Central memory CD8-positive, alpha-beta T cell (primary cell): ENCODE measurements at regions not wholly inside any gene's neighbourhood (a gene's known extent, or its start where the extent isn't known, plus 50 kb on each side); places are given as distances from the start of the nearest gene placed in this dataset.

ENCODE experiments used
- ATAC-seq: fragments of 150-1000 bp; cut with Tn5 transposase; replicated peaks from 2 replicates; pipeline ENCODE4 v1.10.0; 2022; ENCODE audit warnings: mild to moderate bottlenecking, moderate FRiP score, moderate number of reproducible peaks; ENCODE audit not compliant: poor library complexity, severe bottlenecking; ENCODE audit errors: extremely low read depth
- DNase-seq, 2 donors: peaks; one replicate each; pipeline ENCODE4 v3.0.0; 2021; ENCODE audit warnings: low spot score in 2 of 2
- H3K27ac Mint-ChIP-seq: one replicate; pipeline ENCODE4 v1.8.0; 2022; ENCODE audit warnings: low read depth, mild to moderate bottlenecking, moderate library complexity, mixed read lengths
- H3K27me3 Mint-ChIP-seq: one replicate; pipeline ENCODE4 v1.8.0; 2022; ENCODE audit warnings: mixed read lengths
- H3K36me3 Mint-ChIP-seq: one replicate; pipeline ENCODE4 v1.8.0; 2022; ENCODE audit warnings: mild to moderate bottlenecking, moderate library complexity, mixed read lengths; ENCODE audit not compliant: insufficient read depth
- H3K4me1 Mint-ChIP-seq: one replicate; pipeline ENCODE4 v1.8.0; 2022; ENCODE audit warnings: mixed read lengths
- H3K4me3 Mint-ChIP-seq: one replicate; pipeline ENCODE4 v1.8.0; 2022; ENCODE audit warnings: mild to moderate bottlenecking, moderate library complexity, mixed read lengths
- H3K9me3 Mint-ChIP-seq: one replicate; pipeline ENCODE4 v1.8.0; 2022; ENCODE audit warnings: mixed read lengths

- H3K4me1 Mint-ChIP-seq, result no peaks in the 10 kb centered on the region
- no peak overlapping the region for H3K4me3 Mint-ChIP-seq
- ATAC-seq (no peak), DNase-seq (no peak)
- no peaks in the 10 kb centered on the region for H3K27me3 Mint-ChIP-seq
- no peak overlapping the region for H3K27ac Mint-ChIP-seq
- no peaks in the 10 kb centered on the region for H3K9me3 Mint-ChIP-seq
- no peaks in the 10 kb centered on the region for H3K36me3 Mint-ChIP-seq
Observed at GRCh38 chr12:76234741-76235140, 113.5 kb downstream of the BBS10 start.

- H3K27ac Mint-ChIP-seq, result no peak overlapping the region
Observed at GRCh38 chr12:76232013-76232412, 116.2 kb downstream of the BBS10 start.

DNA sequence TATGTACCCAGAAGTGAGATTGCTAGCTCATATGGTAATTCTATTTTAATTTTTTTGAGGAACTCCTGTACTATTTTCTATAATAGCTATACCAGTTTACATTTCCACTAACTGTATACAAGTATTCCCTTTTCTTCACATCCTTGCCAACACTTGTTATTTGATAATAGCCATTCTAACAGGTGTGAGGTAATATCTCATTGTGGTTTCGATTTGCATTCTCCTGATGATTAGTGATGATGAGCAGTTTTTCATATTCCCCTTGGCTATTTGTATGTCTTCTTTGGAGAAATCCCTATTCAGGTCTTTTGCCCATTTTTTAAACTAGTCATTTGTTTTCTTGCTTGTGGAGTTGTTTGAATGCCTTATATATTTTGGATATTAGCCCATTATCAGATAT, 121.3 kb downstream of the BBS10 start:
- Mint-ChIP-seq H3K36me3 (no peaks in the 10 kb centered on the region), H3K27ac (no peak overlapping the region), H3K9me3 (no peaks in the 10 kb centered on the region), H3K27me3 (no peaks in the 10 kb centered on the region), H3K4me1 (no peaks in the 10 kb centered on the region), H3K4me3 (no peak overlapping the region)
- DNase-seq, result no peak
- no peak for ATAC-seq

More at GRCh38 chr12:76232013-76232412, 116.2 kb downstream of the BBS10 start:
- Mint-ChIP-seq H3K9me3 (no peaks in the 10 kb centered on the region), H3K4me3 (no peak overlapping the region), H3K27me3 (no peaks in the 10 kb centered on the region), H3K36me3 (no peaks in the 10 kb centered on the region), H3K4me1 (no peaks in the 10 kb centered on the region)
- ATAC-seq (no peak), DNase-seq (no peak)

DNA sequence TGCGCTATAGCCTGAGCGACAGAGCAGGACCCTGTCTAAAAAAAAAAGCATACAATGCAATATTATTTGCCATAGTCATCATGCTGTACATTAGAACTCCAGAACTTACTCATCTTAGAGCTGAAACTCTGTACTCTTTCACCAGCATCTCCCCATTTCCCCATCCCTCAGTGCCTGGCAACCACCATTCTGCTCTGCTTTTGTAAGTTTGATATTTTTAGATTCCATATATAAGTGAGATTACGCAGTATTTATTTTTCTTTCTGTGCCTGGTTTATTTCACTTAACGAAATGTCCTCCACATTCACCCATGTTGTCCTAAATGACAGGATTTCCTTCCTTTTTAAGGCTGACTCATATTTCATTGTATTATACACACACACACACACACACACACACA, 121.8 kb downstream of the BBS10 start:
- Mint-ChIP-seq H3K9me3 (no peaks in the 10 kb centered on the region), H3K4me3 (no peak overlapping the region), H3K36me3 (no peaks in the 10 kb centered on the region), H3K4me1 (no peaks in the 10 kb centered on the region), H3K27ac (no peak overlapping the region), H3K27me3 (no peaks in the 10 kb centered on the region)
- DNase-seq (no peak), ATAC-seq (no peak)

- H3K36me3 Mint-ChIP-seq, result no peaks in the 10 kb centered on the region
- no peaks in the 10 kb centered on the region for H3K4me1 Mint-ChIP-seq
- no peak overlapping the region for H3K27ac Mint-ChIP-seq
- no peak overlapping the region for H3K4me3 Mint-ChIP-seq
- no peaks in the 10 kb centered on the region for H3K27me3 Mint-ChIP-seq
- no peak for ATAC-seq
- H3K9me3 Mint-ChIP-seq, result no peaks in the 10 kb centered on the region
- no peak for DNase-seq
Observed at GRCh38 chr12:76223869-76224268, 124.3 kb downstream of the BBS10 start.

- no peak for ATAC-seq
- Mint-ChIP-seq H3K27me3 (peaks cover 13% of the 10 kb centered on the region), H3K36me3 (no peaks in the 10 kb centered on the region), H3K4me1 (no peaks in the 10 kb centered on the region), H3K27ac (no peak overlapping the region), H3K9me3 (no peaks in the 10 kb centered on the region), H3K4me3 (no peak overlapping the region)
- no peak for DNase-seq
Observed at GRCh38 chr12:76220980-76221379, 127.2 kb downstream of the BBS10 start.

DNA sequence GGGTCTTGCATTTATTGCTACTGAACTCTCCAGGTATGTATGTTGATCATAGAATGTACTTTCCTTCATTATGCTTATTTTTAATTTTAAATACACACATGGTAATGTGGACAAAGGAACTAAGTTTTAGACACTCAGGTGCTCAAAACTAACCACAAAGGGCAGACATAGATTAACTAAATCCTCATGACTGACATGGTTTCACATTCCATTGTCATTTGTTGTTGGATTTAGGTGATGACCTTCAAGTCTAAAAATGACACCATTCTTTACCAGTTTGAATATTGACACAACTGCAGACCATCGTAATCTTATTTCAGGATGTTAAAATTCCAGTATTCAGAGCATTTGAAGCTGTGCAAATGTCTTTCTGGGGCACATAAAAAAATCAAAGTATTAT, 128.4 kb downstream of the BBS10 start:
- no peaks in the 10 kb centered on the region for H3K4me1 Mint-ChIP-seq
- H3K27me3 Mint-ChIP-seq, result peaks cover 16% of the 10 kb centered on the region
- DNase-seq, result no peak
- no peak for ATAC-seq
- H3K4me3 Mint-ChIP-seq, result no peak overlapping the region
- H3K36me3 Mint-ChIP-seq, result no peaks in the 10 kb centered on the region
- H3K9me3 Mint-ChIP-seq, result no peaks in the 10 kb centered on the region
- no peak overlapping the region for H3K27ac Mint-ChIP-seq

DNA sequence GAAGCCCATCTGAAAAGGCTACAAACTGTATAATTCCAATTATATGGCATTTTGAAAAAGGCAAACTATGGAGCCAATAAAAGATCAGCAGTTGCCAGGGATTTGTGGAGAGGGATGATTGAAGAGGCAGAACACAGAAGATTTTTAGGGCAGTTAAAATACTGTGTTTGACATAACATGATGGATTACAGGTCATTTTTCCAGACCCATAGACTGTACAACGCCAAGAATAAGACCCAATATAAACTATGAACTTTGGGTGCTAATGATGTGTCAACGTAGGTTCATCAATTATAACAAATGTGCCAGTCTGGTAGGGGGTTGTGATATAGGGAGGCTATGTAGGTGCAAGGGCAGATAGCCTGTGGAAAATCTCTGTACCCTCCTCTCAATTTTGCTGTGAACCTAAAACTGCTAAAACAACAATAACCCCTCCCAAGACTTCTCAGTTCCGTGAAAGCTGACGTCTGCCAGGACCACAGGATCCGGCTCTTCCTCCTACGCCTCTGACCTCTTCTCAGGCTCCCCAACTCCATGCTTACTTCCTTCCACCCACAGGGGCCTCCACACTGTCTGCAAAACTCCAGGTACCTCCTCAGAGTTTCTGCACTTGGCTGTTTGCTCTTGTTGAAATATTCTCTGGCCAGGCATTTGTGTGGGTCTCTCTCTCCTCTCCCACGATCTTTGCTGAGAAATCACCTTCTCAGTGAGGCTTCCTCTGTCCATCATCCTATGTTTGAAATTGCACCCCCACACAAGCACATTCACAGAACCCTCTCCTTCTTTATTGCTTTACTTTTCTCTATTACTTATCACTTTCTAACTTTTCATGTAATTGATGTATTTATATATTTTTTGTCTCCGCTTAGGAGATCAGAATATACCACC, 131.4 kb downstream of the BBS10 start:
- Mint-ChIP-seq H3K9me3 (no peaks in the 10 kb centered on the region), H3K27me3 (peaks cover 23% of the 10 kb centered on the region), H3K4me1 (no peaks in the 10 kb centered on the region), H3K4me3 (no peak overlapping the region), H3K27ac (no peak overlapping the region), H3K36me3 (no peaks in the 10 kb centered on the region)
- ATAC-seq, result no peak
- no peak for DNase-seq

GRCh38 chr12:76208129-76208528, 123.6 kb upstream of the NAP1L1 start:
- Mint-ChIP-seq H3K4me1 (no peaks in the 10 kb centered on the region), H3K4me3 (no peak overlapping the region), H3K27ac (no peak overlapping the region), H3K27me3 (peaks cover 50% of the 10 kb centered on the region), H3K36me3 (peaks cover 2% of the 10 kb centered on the region), H3K9me3 (no peaks in the 10 kb centered on the region)
- ATAC-seq (no peak), DNase-seq (no peak)

GRCh38 chr12:76206677-76207072, 122.2 kb upstream of the NAP1L1 start:
- DNase-seq (no peak), ATAC-seq (no peak)
- H3K27me3 Mint-ChIP-seq, result peaks cover 64% of the 10 kb centered on the region
- no peaks in the 10 kb centered on the region for H3K9me3 Mint-ChIP-seq
- peaks cover 2% of the 10 kb centered on the region for H3K36me3 Mint-ChIP-seq
- no peak overlapping the region for H3K4me3 Mint-ChIP-seq
- H3K27ac Mint-ChIP-seq, result no peak overlapping the region
- no peaks in the 10 kb centered on the region for H3K4me1 Mint-ChIP-seq

DNA sequence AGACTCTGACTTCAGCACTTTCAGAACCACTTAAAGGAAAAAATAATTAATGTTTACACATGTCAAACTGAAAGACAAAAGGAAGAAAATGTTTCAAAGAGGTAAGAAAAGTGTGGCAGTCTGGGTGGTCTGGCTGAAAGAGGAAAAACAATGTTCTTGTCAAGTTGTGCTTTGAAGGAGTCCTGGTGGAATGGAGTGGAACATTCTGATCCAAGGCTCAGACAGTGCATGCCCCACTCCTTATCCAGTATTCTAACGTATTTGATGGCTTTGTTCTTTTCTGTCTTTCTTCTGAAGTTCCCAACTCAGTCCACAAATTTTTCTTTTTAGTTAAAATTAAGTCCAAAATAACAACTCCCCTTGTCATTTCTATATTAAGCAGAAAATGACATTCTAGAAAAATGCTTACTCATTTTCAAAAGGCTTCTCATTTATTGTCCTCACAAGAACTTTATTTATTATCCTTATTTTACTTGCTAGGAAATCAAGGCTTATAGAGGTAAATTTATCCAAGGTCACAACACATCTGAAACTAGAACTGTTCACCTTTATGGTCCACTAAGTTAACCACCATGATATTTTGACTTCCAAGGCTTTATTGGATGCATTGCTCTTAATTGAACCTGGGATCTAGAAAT, 121.7 kb upstream of the NAP1L1 start:
- Mint-ChIP-seq H3K9me3 (no peaks in the 10 kb centered on the region), H3K27ac (no peak overlapping the region), H3K4me1 (no peaks in the 10 kb centered on the region), H3K27me3 (peaks cover 69% of the 10 kb centered on the region), H3K4me3 (no peak overlapping the region), H3K36me3 (peaks cover 2% of the 10 kb centered on the region)
- no peak for DNase-seq
- no peak for ATAC-seq

- peaks cover 15% of the 10 kb centered on the region for H3K9me3 Mint-ChIP-seq
Observed at GRCh38 chr12:76202621-76203020, 118.1 kb upstream of the NAP1L1 start.

GRCh38 chr12:76201758-76202157, 117.3 kb upstream of the NAP1L1 start:
- Mint-ChIP-seq H3K4me1 (no peaks in the 10 kb centered on the region), H3K9me3 (peaks cover 15% of the 10 kb centered on the region), H3K27me3 (peaks cover 81% of the 10 kb centered on the region), H3K27ac (no peak overlapping the region), H3K4me3 (no peak overlapping the region), H3K36me3 (no peaks in the 10 kb centered on the region)
- ATAC-seq (no peak), DNase-seq (no peak)

More at GRCh38 chr12:76202621-76203020, 118.1 kb upstream of the NAP1L1 start:
- H3K4me1 Mint-ChIP-seq, result no peaks in the 10 kb centered on the region
- no peak overlapping the region for H3K4me3 Mint-ChIP-seq
- H3K36me3 Mint-ChIP-seq, result no peaks in the 10 kb centered on the region
- ATAC-seq, result no peak
- no peak overlapping the region for H3K27ac Mint-ChIP-seq
- no peak for DNase-seq
- peaks cover 81% of the 10 kb centered on the region for H3K27me3 Mint-ChIP-seq
